ENCODE measurements at regions not wholly inside any gene's neighbourhood (a gene's known extent, or its start where the extent isn't known, plus 50 kb on each side); places are given as distances from the start of the nearest gene placed in this dataset.
"Not testable (repeated sequence)": the region's sequence is repeated elsewhere in the genome, so short reads cannot be mapped to it uniquely, and the experiment has no call there.

GRCh38 chr14:89551955-89552354 is 134.9 kb upstream of the FOXN3 start:
- intact Hi-C loops (cut with DNase I): no loop called here
- DNase-seq (ENCODE audit: low spot score): no peak

GRCh38 chr14:89551432-89551831 is 134.4 kb upstream of the FOXN3 start:
- intact Hi-C loops (cut with DNase I): no loop called here
- no peak for DNase-seq (ENCODE audit: low spot score)

GRCh38 chr14:89550821-89551220 is 133.8 kb upstream of the FOXN3 start:
- intact Hi-C loops (cut with DNase I): no loop called here
- DNase-seq (ENCODE audit: low spot score): no peak

- no peak for DNase-seq (ENCODE audit: low spot score)
- intact Hi-C loops (cut with DNase I): no loop called here
Observed at GRCh38 chr14:89549381-89550125, 132.5 kb upstream of the FOXN3 start.

- DNase-seq (ENCODE audit: low spot score); intact Hi-C loops (cut with DNase I): not testable (repeated sequence)
Observed at GRCh38 chr14:89547047-89547446, 130.0 kb upstream of the FOXN3 start.

- no peak for DNase-seq (ENCODE audit: low spot score)
- intact Hi-C loops (cut with DNase I): no loop called here
Observed at GRCh38 chr14:89544636-89545301, 127.7 kb upstream of the FOXN3 start.

GRCh38 chr14:89543425-89543790 is 126.4 kb upstream of the FOXN3 start:
- DNase-seq (ENCODE audit: low spot score): no peak
- intact Hi-C loops (cut with DNase I): no loop called here

- intact Hi-C loops (cut with DNase I): no loop called here
Observed at GRCh38 chr14:89542786-89543424, 125.9 kb upstream of the FOXN3 start.

GRCh38 chr14:89540830-89541470 is 123.9 kb upstream of the FOXN3 start:
- intact Hi-C loops (cut with DNase I): no loop called here

More at GRCh38 chr14:89542786-89543424, 125.9 kb upstream of the FOXN3 start:
- DNase-seq (ENCODE audit: low spot score): no peak

GRCh38 chr14:89540009-89540829 is 123.2 kb upstream of the FOXN3 start:
- no peak for DNase-seq (ENCODE audit: low spot score)
- intact Hi-C loops (cut with DNase I): no loop called here

More at GRCh38 chr14:89540830-89541470, 123.9 kb upstream of the FOXN3 start:
- DNase-seq (ENCODE audit: low spot score): no peak

- no peak for DNase-seq (ENCODE audit: low spot score)
- intact Hi-C loops (cut with DNase I): no loop called here
Observed at GRCh38 chr14:89537911-89538310, 120.9 kb upstream of the FOXN3 start.

- DNase-seq (ENCODE audit: low spot score): no peak
- intact Hi-C loops (cut with DNase I): no loop called here
Observed at GRCh38 chr14:89534902-89535685, 118.1 kb upstream of the FOXN3 start.

- no peak for DNase-seq (ENCODE audit: low spot score)
- intact Hi-C loops (cut with DNase I): no loop called here
Observed at GRCh38 chr14:89533766-89534165, 116.7 kb upstream of the FOXN3 start.

GRCh38 chr14:89533136-89533535 is 116.1 kb upstream of the FOXN3 start:
- no peak for DNase-seq (ENCODE audit: low spot score)
- intact Hi-C loops (cut with DNase I): no loop called here

GRCh38 chr14:89531661-89532335 is 114.8 kb upstream of the FOXN3 start:
- intact Hi-C loops (cut with DNase I): no loop called here
- DNase-seq (ENCODE audit: low spot score): no peak

GRCh38 chr14:89524990-89525667 is 108.1 kb upstream of the FOXN3 start:
- no peak for DNase-seq (ENCODE audit: low spot score)
- intact Hi-C loops (cut with DNase I): no loop called here

- DNase-seq (ENCODE audit: low spot score): no peak
- intact Hi-C loops (cut with DNase I): no loop called here
Observed at GRCh38 chr14:89524412-89524811, 107.4 kb upstream of the FOXN3 start.

Data from posterior vena cava (tissue), 2 donors.